ENCODE measurements at regions not wholly inside any gene's neighbourhood (a gene's known extent, or its start where the extent isn't known, plus 50 kb on each side); places are given as distances from the start of the nearest gene placed in this dataset.
"Not testable (repeated sequence)": the region's sequence is repeated elsewhere in the genome, so short reads cannot be mapped to it uniquely, and the experiment has no call there.

GRCh38 chr3:194056323-194056722, 79.6 kb upstream of the HES1 start:
- Histone ChIP-seq H3K27me3 (replicated peaks in 1 of 4; ENCODE audit: control insufficient read depth in 3 of 4, extremely low read depth in 1 of 4, insufficient read depth in 3 of 4, low read length in 3 of 4) (peaks cover 0 to 10% (median 7%) of the 10 kb centered on the region in 4 experiments; a peak in 5 of 7 replicates), H4K91ac (replicated peaks; ENCODE audit: insufficient read length, low read length) (peak overlapping the region; percentile 61), H3K18ac (ENCODE audit: extremely low read depth, low read length) (peak overlapping the region; percentile 68; the same call in 1 of the 2 replicates), H3K4me1 (replicated peaks in 1 of 4; ENCODE audit: control insufficient read depth in 3 of 4, insufficient read depth in 4 of 4, low read length in 3 of 4) (peaks cover 11 to 31% (median 24%) of the 10 kb centered on the region in 4 experiments), H2BK12ac (ENCODE audit: low read depth, low read length) (peak overlapping the region; percentile 96; the same call in 1 of the 2 replicates), H2AK5ac (ENCODE audit: low read depth, low read length) (0 out of 2 replicates have a peak overlapping the region, but pooled peaks have one; percentile 17), H2BK15ac (ENCODE audit: low read length) (0 out of 2 replicates have a peak overlapping the region, but pooled peaks have one; percentile 67)
- DNase-seq (ENCODE audit: low read depth in 1 of 2, low spot score in 2 of 2); H2BK20ac ChIP-seq (ENCODE audit: low read length); H3K4me2 ChIP-seq (ENCODE audit: insufficient read depth in 1 of 2, low read depth in 2 of 2, low read length in 2 of 2); H3K23me2 ChIP-seq (ENCODE audit: low read depth, low read length); H3K9me3 ChIP-seq (ENCODE audit: insufficient read depth in 2 of 2, low read depth in 1 of 2, low read length in 1 of 2); H3K79me1 ChIP-seq (ENCODE audit: low read depth, low read length); H2AFZ ChIP-seq (ENCODE audit: low read length); H3K56ac ChIP-seq (replicated peaks; ENCODE audit: insufficient read length, low read depth, low read length); H3K23ac ChIP-seq (ENCODE audit: insufficient read length); H3K36me3 ChIP-seq (ENCODE audit: control insufficient read depth in 2 of 4, insufficient read depth in 4 of 4, low read length in 3 of 4); H4K20me1 ChIP-seq (replicated peaks in 1 of 2; ENCODE audit: control insufficient read depth in 1 of 2, insufficient read depth in 2 of 2, low read length in 2 of 2); H2BK5ac ChIP-seq (ENCODE audit: low read depth, low read length); H3K79me2 ChIP-seq (ENCODE audit: control insufficient read depth in 1 of 2, insufficient read depth in 2 of 2, low read length in 2 of 2); FAIRE-seq; H4K5ac ChIP-seq (ENCODE audit: insufficient read length, low read depth, low read length); H3K9ac ChIP-seq (replicated peaks in 1 of 4; ENCODE audit: extremely low read depth in 1 of 4, low read depth in 3 of 4, low read length in 3 of 4); H3K14ac ChIP-seq (ENCODE audit: insufficient read length); H3K27ac ChIP-seq (ENCODE audit: low read depth, low read length); H2BK120ac ChIP-seq (replicated peaks; ENCODE audit: low read depth, low read length); H3K4ac ChIP-seq (replicated peaks; ENCODE audit: insufficient read length, low read depth, low read length); H3K4me3 ChIP-seq (ENCODE audit: extremely low read depth in 1 of 4, insufficient read depth in 2 of 4, low read depth in 3 of 4, low read length in 4 of 4); H4K8ac ChIP-seq (ENCODE audit: extremely low read depth, insufficient read depth, low read length): not testable (repeated sequence)
- 85% methylated on average over 15 of the region's 15 CpGs; no CpG with 5 or more reads in 1 of the 2 experiments for WGBS, 2 experiments (ENCODE audit: extremely low coverage in 1 of 2, insufficient coverage in 1 of 2, insufficient read length in 1 of 2, insufficient replicate concordance in 2 of 2, low coverage in 1 of 2, low lambda C conversion rate in 2 of 2, missing lambda C conversion rate in 1 of 2)
- POLR2A ChIA-PET (ENCODE audit: partially characterized antibody), result interaction anchor here (0.7 kb wide), 1 partner anchor 36 kb away, joined by 3 read pairs; no protein-coding TSS in a partner anchor
- TF ChIP-seq EGR1 (IDR thresholded peaks at IDR 0.05; ENCODE audit: borderline replicate concordance, low read depth, low read length), result peak; percentile 56; the same call in 1 of the 2 replicates
- CTCF ChIA-PET (ENCODE audit: partially characterized antibody), result interaction anchor here (0.7 to 2.2 kb wide), 4 partner anchors 30 to 271 kb away, joined by 3 to 7 read pairs (median 3); no protein-coding TSS in a partner anchor

All from H1 (cell line).